ENCODE measurements at regions not wholly inside any gene's neighbourhood (a gene's known extent, or its start where the extent isn't known, plus 50 kb on each side); places are given as distances from the start of the nearest gene placed in this dataset.

- no peak for DNase-seq (ENCODE audit: low read depth)
- no peak overlapping the region for H3K4me3 ChIP-seq (ENCODE audit: control insufficient read depth, low read depth, low read length)
- no peak for TF ChIP-seq CTCF (IDR thresholded peaks at IDR 0.05; ENCODE audit: control insufficient read depth, insufficient read depth, low read depth, low read length, missing control alignments)
Measured at GRCh38 chr4:164056426-164057142, 562.1 kb downstream of the TMA16 start.

- H3K4me3 ChIP-seq (ENCODE audit: control insufficient read depth, low read depth, low read length): no peak overlapping the region
- no peak for DNase-seq (ENCODE audit: low read depth)
- no peak for TF ChIP-seq CTCF (IDR thresholded peaks at IDR 0.05; ENCODE audit: control insufficient read depth, insufficient read depth, low read depth, low read length, missing control alignments)
Measured at GRCh38 chr4:164058776-164059445, 564.4 kb downstream of the TMA16 start.

GRCh38 chr4:164060456-164060855 lies 566.0 kb downstream of the TMA16 start:
- DNase-seq (ENCODE audit: low read depth): no peak
- H3K4me3 ChIP-seq (ENCODE audit: control insufficient read depth, low read depth, low read length): no peak overlapping the region
- no peak for TF ChIP-seq CTCF (IDR thresholded peaks at IDR 0.05; ENCODE audit: control insufficient read depth, insufficient read depth, low read depth, low read length, missing control alignments)

DNA sequence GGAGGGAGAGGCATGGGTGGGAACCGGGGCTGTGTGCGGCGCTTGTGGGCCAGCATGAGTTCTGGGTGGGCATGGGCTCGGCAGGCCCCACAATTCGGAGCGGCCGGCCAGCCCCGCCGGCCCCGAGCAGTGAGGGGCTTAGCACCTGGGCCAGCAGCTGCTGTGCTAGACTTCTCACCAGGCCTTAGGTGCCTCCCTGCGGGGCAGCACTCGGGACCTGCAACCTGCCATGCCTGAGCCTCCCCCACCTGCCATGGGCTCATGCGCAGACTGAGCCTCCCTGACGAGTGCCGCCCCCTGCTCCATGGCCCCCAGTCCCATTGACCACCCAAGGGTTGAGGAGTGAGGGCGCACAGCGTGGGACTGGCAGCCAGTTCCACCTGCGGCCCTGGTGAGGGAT lies 573.9 kb downstream of the TMA16 start:
- no peak for DNase-seq (ENCODE audit: low read depth)
- TF ChIP-seq CTCF (IDR thresholded peaks at IDR 0.05; ENCODE audit: control insufficient read depth, insufficient read depth, low read depth, low read length, missing control alignments): no peak
- no peak overlapping the region for H3K4me3 ChIP-seq (ENCODE audit: control insufficient read depth, low read depth, low read length)

GRCh38 chr4:164070625-164071024 lies 576.1 kb downstream of the TMA16 start:
- TF ChIP-seq CTCF (IDR thresholded peaks at IDR 0.05; ENCODE audit: control insufficient read depth, insufficient read depth, low read depth, low read length, missing control alignments): no peak
- H3K4me3 ChIP-seq (ENCODE audit: control insufficient read depth, low read depth, low read length): no peak overlapping the region
- DNase-seq (ENCODE audit: low read depth): no peak

DNA sequence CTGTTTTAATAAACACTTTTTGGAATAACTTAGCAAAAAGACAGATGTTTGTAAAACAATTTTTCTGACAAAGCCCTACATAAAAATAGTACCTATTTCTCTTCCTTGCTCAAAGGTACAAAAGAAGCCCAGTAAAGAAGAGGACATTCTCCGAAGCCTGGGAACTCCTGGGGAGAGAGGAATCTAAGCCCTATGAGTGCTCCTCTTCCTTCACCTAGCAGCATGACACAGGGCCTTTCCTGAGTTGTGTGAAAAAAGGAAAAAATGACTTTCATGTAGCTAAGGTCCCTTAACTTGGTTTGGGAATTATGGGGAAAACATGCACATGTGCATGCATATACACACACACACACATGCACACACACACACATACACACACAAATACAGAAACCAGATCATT lies 586.9 kb downstream of the TMA16 start:
- TF ChIP-seq CTCF (IDR thresholded peaks at IDR 0.05; ENCODE audit: control insufficient read depth, insufficient read depth, low read depth, low read length, missing control alignments): no peak
- no peak for DNase-seq (ENCODE audit: low read depth)
- no peak overlapping the region for H3K4me3 ChIP-seq (ENCODE audit: control insufficient read depth, low read depth, low read length)

Data from AG09309 (cell line).